HEK293 (cell line): ENCODE measurements at regions not wholly inside any gene's neighbourhood (a gene's known extent, or its start where the extent isn't known, plus 50 kb on each side); places are given as distances from the start of the nearest gene placed in this dataset.
"Not testable (repeated sequence)": the region's sequence is repeated elsewhere in the genome, so short reads cannot be mapped to it uniquely, and the experiment has no call there.

Experiments
- SCRT2 ChIP-seq: fragments of 450-650 bp; formaldehyde crosslinking; IDR thresholded peaks from 2 replicates; pipeline ENCODE4 v1.5.1; 2016; ENCODE audit warnings: missing biosample characterization, missing genetic modification characterization
- TCF7L2 ChIP-seq: IDR thresholded peaks from 2 replicates; pipeline ENCODE4 v1.6.1; 2011; ENCODE audit warnings: low read depth, mild to moderate bottlenecking, inconsistent platforms, low read length, moderate library complexity, borderline replicate concordance
- ZNF174 ChIP-seq: fragments of 450-650 bp; formaldehyde crosslinking; IDR thresholded peaks from 2 replicates; pipeline ENCODE4 v1.5.0; 2017; ENCODE audit warnings: missing biosample characterization, mild to moderate bottlenecking, missing genetic modification characterization
- ZNF239 ChIP-seq: fragments of 450-650 bp; formaldehyde crosslinking; IDR thresholded peaks from 2 replicates; pipeline ENCODE4 v1.5.1; 2016; ENCODE audit warnings: missing biosample characterization, missing genetic modification characterization
- ZNF341 ChIP-seq: fragments of 450-650 bp; formaldehyde crosslinking; IDR thresholded peaks from 2 replicates; pipeline ENCODE4; 2016; ENCODE audit warnings: low read depth, missing biosample characterization, missing genetic modification characterization
- ZNF404 ChIP-seq: fragments of 450-650 bp; formaldehyde crosslinking; IDR thresholded peaks from 2 replicates; pipeline ENCODE4 v1.5.1; 2017; ENCODE audit warnings: missing biosample characterization, missing genetic modification characterization
- ZNF416 ChIP-seq: fragments of 450-650 bp; formaldehyde crosslinking; IDR thresholded peaks from 2 replicates; pipeline ENCODE4 v1.5.1; 2016; ENCODE audit warnings: missing biosample characterization, missing genetic modification characterization
- ZNF501 ChIP-seq: fragments of 450-650 bp; formaldehyde crosslinking; IDR thresholded peaks from 2 replicates; pipeline ENCODE4 v1.5.1; 2016; ENCODE audit warnings: missing biosample characterization, missing genetic modification characterization
- ZNF514 ChIP-seq: fragments of 450-650 bp; formaldehyde crosslinking; IDR thresholded peaks from 2 replicates; pipeline ENCODE4 v1.5.1; 2016; ENCODE audit warnings: missing biosample characterization, missing genetic modification characterization
- ZNF629 ChIP-seq: fragments of 450-650 bp; formaldehyde crosslinking; IDR thresholded peaks from 2 replicates; pipeline ENCODE4 v1.5.1; 2017; ENCODE audit warnings: missing biosample characterization, missing genetic modification characterization
- ZNF791 ChIP-seq: fragments of 450-650 bp; formaldehyde crosslinking; IDR thresholded peaks from 2 replicates; pipeline ENCODE4 v1.5.1; 2016; ENCODE audit warnings: missing biosample characterization, missing genetic modification characterization
- TF ChIP-seq, protein P1 (sequence below): fragments of 450-650 bp; formaldehyde crosslinking; IDR thresholded peaks from 2 replicates; pipeline ENCODE4 v1.5.1; 2016; ENCODE audit warnings: missing biosample characterization, missing genetic modification characterization
- TF ChIP-seq, protein P2 (sequence below): fragments of 450-650 bp; formaldehyde crosslinking; IDR thresholded peaks from 2 replicates; pipeline ENCODE4 v1.5.1; 2017; ENCODE audit warnings: missing biosample characterization, missing genetic modification characterization
- TF ChIP-seq, protein P3 (sequence below): fragments of 450-650 bp; formaldehyde crosslinking; IDR thresholded peaks from 2 replicates; pipeline ENCODE4 v1.5.1; 2016; ENCODE audit warnings: missing biosample characterization, missing genetic modification characterization

DNA sequence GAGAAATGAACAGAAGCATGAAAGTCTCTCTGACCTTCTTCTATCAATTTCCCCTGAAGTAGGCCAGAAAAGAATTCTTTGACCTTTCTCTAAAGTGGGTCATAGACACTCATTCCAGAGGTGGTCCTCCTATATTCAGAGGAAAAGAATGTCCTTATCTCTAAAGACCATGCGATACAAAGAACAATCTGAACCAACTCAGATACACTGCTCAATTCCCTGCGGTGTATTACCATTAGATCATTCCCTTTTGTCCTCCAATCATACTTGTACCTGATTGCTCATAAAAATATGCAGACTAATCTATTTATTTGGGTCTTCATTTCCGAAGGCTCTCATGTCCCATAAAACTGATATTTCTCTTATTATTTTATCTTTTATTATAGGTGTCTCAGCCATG, 652.4 kb upstream of the CHD1 start:
- TF ChIP-seq ZNF629 (tag by site-specific recombination); ZNF239 (tag by site-specific recombination); ZNF404 (tag by site-specific recombination); SCRT2; TCF7L2; ZNF501 (tag by site-specific recombination); ZNF341 (tag by site-specific recombination); ZNF791 (tag by site-specific recombination); ZNF416 (tag by site-specific recombination); ZNF514; ZNF174 (tag by site-specific recombination): not testable (repeated sequence)
- TF ChIP-seq, protein P1, sequence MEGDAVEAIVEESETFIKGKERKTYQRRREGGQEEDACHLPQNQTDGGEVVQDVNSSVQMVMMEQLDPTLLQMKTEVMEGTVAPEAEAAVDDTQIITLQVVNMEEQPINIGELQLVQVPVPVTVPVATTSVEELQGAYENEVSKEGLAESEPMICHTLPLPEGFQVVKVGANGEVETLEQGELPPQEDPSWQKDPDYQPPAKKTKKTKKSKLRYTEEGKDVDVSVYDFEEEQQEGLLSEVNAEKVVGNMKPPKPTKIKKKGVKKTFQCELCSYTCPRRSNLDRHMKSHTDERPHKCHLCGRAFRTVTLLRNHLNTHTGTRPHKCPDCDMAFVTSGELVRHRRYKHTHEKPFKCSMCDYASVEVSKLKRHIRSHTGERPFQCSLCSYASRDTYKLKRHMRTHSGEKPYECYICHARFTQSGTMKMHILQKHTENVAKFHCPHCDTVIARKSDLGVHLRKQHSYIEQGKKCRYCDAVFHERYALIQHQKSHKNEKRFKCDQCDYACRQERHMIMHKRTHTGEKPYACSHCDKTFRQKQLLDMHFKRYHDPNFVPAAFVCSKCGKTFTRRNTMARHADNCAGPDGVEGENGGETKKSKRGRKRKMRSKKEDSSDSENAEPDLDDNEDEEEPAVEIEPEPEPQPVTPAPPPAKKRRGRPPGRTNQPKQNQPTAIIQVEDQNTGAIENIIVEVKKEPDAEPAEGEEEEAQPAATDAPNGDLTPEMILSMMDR: not testable (repeated sequence)
- TF ChIP-seq, protein P2, sequence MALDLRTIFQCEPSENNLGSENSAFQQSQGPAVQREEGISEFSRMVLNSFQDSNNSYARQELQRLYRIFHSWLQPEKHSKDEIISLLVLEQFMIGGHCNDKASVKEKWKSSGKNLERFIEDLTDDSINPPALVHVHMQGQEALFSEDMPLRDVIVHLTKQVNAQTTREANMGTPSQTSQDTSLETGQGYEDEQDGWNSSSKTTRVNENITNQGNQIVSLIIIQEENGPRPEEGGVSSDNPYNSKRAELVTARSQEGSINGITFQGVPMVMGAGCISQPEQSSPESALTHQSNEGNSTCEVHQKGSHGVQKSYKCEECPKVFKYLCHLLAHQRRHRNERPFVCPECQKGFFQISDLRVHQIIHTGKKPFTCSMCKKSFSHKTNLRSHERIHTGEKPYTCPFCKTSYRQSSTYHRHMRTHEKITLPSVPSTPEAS (tag by site-specific recombination): not testable (repeated sequence)
- TF ChIP-seq, protein P3, sequence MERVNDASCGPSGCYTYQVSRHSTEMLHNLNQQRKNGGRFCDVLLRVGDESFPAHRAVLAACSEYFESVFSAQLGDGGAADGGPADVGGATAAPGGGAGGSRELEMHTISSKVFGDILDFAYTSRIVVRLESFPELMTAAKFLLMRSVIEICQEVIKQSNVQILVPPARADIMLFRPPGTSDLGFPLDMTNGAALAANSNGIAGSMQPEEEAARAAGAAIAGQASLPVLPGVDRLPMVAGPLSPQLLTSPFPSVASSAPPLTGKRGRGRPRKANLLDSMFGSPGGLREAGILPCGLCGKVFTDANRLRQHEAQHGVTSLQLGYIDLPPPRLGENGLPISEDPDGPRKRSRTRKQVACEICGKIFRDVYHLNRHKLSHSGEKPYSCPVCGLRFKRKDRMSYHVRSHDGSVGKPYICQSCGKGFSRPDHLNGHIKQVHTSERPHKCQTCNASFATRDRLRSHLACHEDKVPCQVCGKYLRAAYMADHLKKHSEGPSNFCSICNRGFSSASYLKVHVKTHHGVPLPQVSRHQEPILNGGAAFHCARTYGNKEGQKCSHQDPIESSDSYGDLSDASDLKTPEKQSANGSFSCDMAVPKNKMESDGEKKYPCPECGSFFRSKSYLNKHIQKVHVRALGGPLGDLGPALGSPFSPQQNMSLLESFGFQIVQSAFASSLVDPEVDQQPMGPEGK: not testable (repeated sequence)
